BE2C (cell line): ENCODE measurements at regions not wholly inside any gene's neighbourhood (a gene's known extent, or its start where the extent isn't known, plus 50 kb on each side); places are given as distances from the start of the nearest gene placed in this dataset.

Experiments
- DNase-seq: peaks from one replicate; pipeline ENCODE4 v3.0.0-alpha.2; 2020
- H3K27me3 ChIP-seq: fragments of 250-450 bp; sonication (Bioruptor Pico); 2 replicates; pipeline ENCODE4 v1.5.1; 2020; ENCODE audit warnings: mild to moderate bottlenecking
- H3K36me3 ChIP-seq: fragments of 250-450 bp; sonication (Bioruptor Pico); 2 replicates; pipeline ENCODE4 v1.5.1; 2020; ENCODE audit warnings: mild to moderate bottlenecking
- H3K4me1 ChIP-seq: fragments of 250-450 bp; sonication (Bioruptor Pico); 2 replicates; pipeline ENCODE4 v1.5.1; 2020
- H3K4me3 ChIP-seq: 2 replicates; pipeline ENCODE4 v1.5.1; 2011; ENCODE audit warnings: low read depth, low read length
- H3K9me3 ChIP-seq: fragments of 250-450 bp; sonication (Bioruptor Pico); 2 replicates; pipeline ENCODE4 v1.5.1; 2020
- TF ChIP-seq, protein P1 (sequence below): IDR thresholded peaks from 2 replicates; pipeline ENCODE4 v1.5.1; 2012; ENCODE audit warnings: mild to moderate bottlenecking, low read depth, low read length

DNA sequence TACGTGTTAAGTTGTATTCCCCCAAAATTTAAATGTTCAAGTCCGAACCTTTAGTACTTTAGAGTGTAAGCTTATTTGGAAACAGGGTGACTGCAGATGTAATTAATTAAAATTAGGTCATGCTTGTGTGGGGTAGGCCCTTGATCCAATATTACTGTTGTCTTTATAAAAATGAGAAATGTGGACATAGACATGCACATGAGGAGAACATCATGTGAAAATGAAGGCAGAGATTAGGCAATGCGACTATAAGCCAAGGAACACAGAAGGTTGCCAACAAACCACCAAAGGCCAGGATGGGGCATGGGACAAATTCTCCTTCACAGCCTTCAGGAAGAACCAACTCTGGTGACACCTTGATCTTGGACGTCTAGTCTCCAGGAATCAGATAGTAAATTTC, 1698.4 kb upstream of the SLC10A2 start:
- DNase-seq = no peak
- Histone ChIP-seq H3K36me3 (no peaks in the 10 kb centered on the region), H3K9me3 (no peaks in the 10 kb centered on the region), H3K4me1 (peaks cover 7% of the 10 kb centered on the region), H3K27me3 (no peaks in the 10 kb centered on the region), H3K4me3 (no peak overlapping the region)
- TF ChIP-seq, protein P1, sequence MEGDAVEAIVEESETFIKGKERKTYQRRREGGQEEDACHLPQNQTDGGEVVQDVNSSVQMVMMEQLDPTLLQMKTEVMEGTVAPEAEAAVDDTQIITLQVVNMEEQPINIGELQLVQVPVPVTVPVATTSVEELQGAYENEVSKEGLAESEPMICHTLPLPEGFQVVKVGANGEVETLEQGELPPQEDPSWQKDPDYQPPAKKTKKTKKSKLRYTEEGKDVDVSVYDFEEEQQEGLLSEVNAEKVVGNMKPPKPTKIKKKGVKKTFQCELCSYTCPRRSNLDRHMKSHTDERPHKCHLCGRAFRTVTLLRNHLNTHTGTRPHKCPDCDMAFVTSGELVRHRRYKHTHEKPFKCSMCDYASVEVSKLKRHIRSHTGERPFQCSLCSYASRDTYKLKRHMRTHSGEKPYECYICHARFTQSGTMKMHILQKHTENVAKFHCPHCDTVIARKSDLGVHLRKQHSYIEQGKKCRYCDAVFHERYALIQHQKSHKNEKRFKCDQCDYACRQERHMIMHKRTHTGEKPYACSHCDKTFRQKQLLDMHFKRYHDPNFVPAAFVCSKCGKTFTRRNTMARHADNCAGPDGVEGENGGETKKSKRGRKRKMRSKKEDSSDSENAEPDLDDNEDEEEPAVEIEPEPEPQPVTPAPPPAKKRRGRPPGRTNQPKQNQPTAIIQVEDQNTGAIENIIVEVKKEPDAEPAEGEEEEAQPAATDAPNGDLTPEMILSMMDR = no peak

GRCh38 chr13:104759069-104759468, 1692.9 kb upstream of the SLC10A2 start:
- H3K36me3 ChIP-seq = no peaks in the 10 kb centered on the region
- H3K9me3 ChIP-seq = no peaks in the 10 kb centered on the region
- no peak for DNase-seq
- H3K4me1 ChIP-seq = no peaks in the 10 kb centered on the region
- TF ChIP-seq, protein P1 = no peak
- no peaks in the 10 kb centered on the region for H3K27me3 ChIP-seq
- H3K4me3 ChIP-seq = no peak overlapping the region

DNA sequence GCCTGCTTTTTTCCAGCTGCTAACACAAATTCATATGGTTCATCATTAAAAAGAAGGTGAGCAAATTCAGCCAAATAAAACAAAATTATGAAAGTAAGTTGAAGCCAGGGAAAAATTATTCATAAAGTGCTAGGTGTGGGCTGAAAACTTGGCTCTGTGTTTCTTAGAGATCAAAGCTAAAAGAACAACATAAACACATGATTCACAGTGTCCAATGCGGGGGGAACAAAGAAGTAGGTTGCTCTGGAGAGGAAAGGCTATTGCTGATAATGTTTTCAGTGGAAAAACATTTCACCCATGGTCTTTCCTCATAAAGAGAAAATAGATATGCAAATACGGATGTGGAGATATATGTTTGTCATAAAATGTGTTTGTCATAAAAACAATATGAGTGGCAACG, 1691.5 kb upstream of the SLC10A2 start:
- H3K4me1 ChIP-seq = no peaks in the 10 kb centered on the region
- TF ChIP-seq, protein P1 = no peak
- no peaks in the 10 kb centered on the region for H3K36me3 ChIP-seq
- H3K9me3 ChIP-seq = no peaks in the 10 kb centered on the region
- no peaks in the 10 kb centered on the region for H3K27me3 ChIP-seq
- DNase-seq = no peak
- no peak overlapping the region for H3K4me3 ChIP-seq

GRCh38 chr13:104750377-104750776, 1684.2 kb upstream of the SLC10A2 start:
- H3K36me3 ChIP-seq = no peaks in the 10 kb centered on the region
- no peaks in the 10 kb centered on the region for H3K27me3 ChIP-seq
- no peaks in the 10 kb centered on the region for H3K9me3 ChIP-seq
- no peak for DNase-seq
- TF ChIP-seq, protein P1 = no peak
- 0 out of 2 replicates have a peak, but pooled peaks cover 4% of the 10 kb centered on the region for H3K4me1 ChIP-seq
- H3K4me3 ChIP-seq = no peak overlapping the region

- Histone ChIP-seq H3K4me3 (peak overlapping the region; percentile 16; the same call in 1 of the 2 replicates), H3K36me3 (no peaks in the 10 kb centered on the region), H3K4me1 (peaks cover 14% of the 10 kb centered on the region; the same call in 1 of the 2 replicates), H3K27me3 (no peaks in the 10 kb centered on the region), H3K9me3 (no peaks in the 10 kb centered on the region)
- TF ChIP-seq, protein P1 = no peak
- DNase-seq = peak; percentile 73
Measured at GRCh38 chr13:104740641-104741222, 1674.5 kb upstream of the SLC10A2 start.

GRCh38 chr13:104737713-104738112, 1671.5 kb upstream of the SLC10A2 start:
- H3K36me3 ChIP-seq = no peaks in the 10 kb centered on the region
- peaks cover 14% of the 10 kb centered on the region; the same call in 1 of the 2 replicates for H3K4me1 ChIP-seq
- H3K9me3 ChIP-seq = no peaks in the 10 kb centered on the region
- TF ChIP-seq, protein P1 = no peak
- DNase-seq = no peak
- H3K4me3 ChIP-seq = no peak overlapping the region
- H3K27me3 ChIP-seq = no peaks in the 10 kb centered on the region
